SKM-1 (cell line): ENCODE measurements at regions not wholly inside any gene's neighbourhood (a gene's known extent, or its start where the extent isn't known, plus 50 kb on each side); places are given as distances from the start of the nearest gene placed in this dataset.
A peak's percentile ranks its signal among the peaks of the same experiment; 100 is the strongest.

Experiments used
- DNase-seq: peaks from one replicate; lab custom pipeline; 2025; ENCODE audit not compliant: unreplicated experiment; lab: John Stamatoyannopoulos, UW

GRCh38 chr17:79404136-79404911, 206.5 kb downstream of the RBFOX3 start:
- no peak for DNase-seq

GRCh38 chr17:79401704-79402674, 208.9 kb downstream of the RBFOX3 start:
- no peak for DNase-seq

GRCh38 chr17:79400989-79401703, 209.7 kb downstream of the RBFOX3 start:
- DNase-seq = peak; percentile 21

GRCh38 chr17:79399610-79400144, 211.2 kb downstream of the RBFOX3 start:
- DNase-seq = no peak

GRCh38 chr17:79398441-79398840, 212.4 kb downstream of the RBFOX3 start:
- no peak for DNase-seq

- DNase-seq = no peak
These were observed 214.2 kb downstream of the RBFOX3 start for GRCh38 chr17:79396696-79397095.

- no peak for DNase-seq
These were observed 215.3 kb downstream of the RBFOX3 start for GRCh38 chr17:79395545-79395944.

GRCh38 chr17:79395066-79395465, 215.8 kb downstream of the RBFOX3 start:
- no peak for DNase-seq

- peak; percentile 4 for DNase-seq
These were observed 217.3 kb downstream of the RBFOX3 start for GRCh38 chr17:79393358-79394052.

GRCh38 chr17:79392598-79392997, 218.3 kb downstream of the RBFOX3 start:
- no peak for DNase-seq

- peak; percentile 24 for DNase-seq
These were observed 219.2 kb downstream of the RBFOX3 start for GRCh38 chr17:79391376-79392233.

GRCh38 chr17:79389896-79390295, 221.0 kb downstream of the RBFOX3 start:
- DNase-seq = no peak

- DNase-seq = no peak
These were observed 222.1 kb downstream of the RBFOX3 start for GRCh38 chr17:79388556-79389295.

GRCh38 chr17:79387783-79388182, 223.1 kb downstream of the RBFOX3 start:
- DNase-seq = no peak

- no peak for DNase-seq
These were observed 224.8 kb downstream of the RBFOX3 start for GRCh38 chr17:79385962-79386563.

GRCh38 chr17:79382313-79382712, 228.5 kb downstream of the RBFOX3 start:
- DNase-seq = no peak

GRCh38 chr17:79379700-79380445, 231.0 kb downstream of the RBFOX3 start:
- DNase-seq = no peak
